CD14-positive monocyte (primary cell): ENCODE measurements at regions not wholly inside any gene's neighbourhood (a gene's known extent, or its start where the extent isn't known, plus 50 kb on each side); places are given as distances from the start of the nearest gene placed in this dataset.
"Not testable (repeated sequence)": the region's sequence is repeated elsewhere in the genome, so short reads cannot be mapped to it uniquely, and the experiment has no call there.

Experiments
- DNase-seq, 3 donors: peaks; one replicate each; pipeline ENCODE4 v3.0.0-alpha.2; 2011 to 2022
- H2AFZ ChIP-seq: 2 replicates; pipeline ENCODE4 v1.6.0; 2012; ENCODE audit warnings: mild to moderate bottlenecking, low read depth, low read length, inconsistent platforms; ENCODE audit not compliant: insufficient read depth, poor library complexity, severe bottlenecking
- H3K27ac ChIP-seq, 2 donors: 1 replicate in 1 of 2; 2 replicates in 1 of 2; pipeline ENCODE4 v1.5.1; 2012 to 2013; ENCODE audit warnings: low read length in 2 of 2, control low read depth in 1 of 2, inconsistent platforms in 1 of 2, low read depth in 1 of 2, mild to moderate bottlenecking in 1 of 2
- H3K27me3 ChIP-seq, 2 donors: one replicate each; pipeline versions ENCODE4 v1.6.0 to v1.6.1; 2011 to 2013; ENCODE audit warnings: low read length in 2 of 2; ENCODE audit not compliant: control insufficient read depth in 2 of 2, insufficient read depth in 2 of 2
- H3K36me3 ChIP-seq, 2 donors: replicated peaks in 1 of 2; 1 replicate in 1 of 2; 2 replicates in 1 of 2; pipeline versions ENCODE4 v1.5.1 to v1.6.1; 2012 to 2013; ENCODE audit warnings: low read length in 2 of 2, control low read depth in 1 of 2, inconsistent platforms in 1 of 2, mild to moderate bottlenecking in 1 of 2; ENCODE audit not compliant: insufficient read depth in 2 of 2, control insufficient read depth in 1 of 2
- H3K4me1 ChIP-seq, 2 donors: 1 replicate in 1 of 2; 2 replicates in 1 of 2; pipeline versions ENCODE4 v1.5.1 to v1.6.1; 2012 to 2013; ENCODE audit warnings: low read length in 2 of 2, control low read depth in 1 of 2, inconsistent platforms in 1 of 2, mild to moderate bottlenecking in 1 of 2, moderate library complexity in 1 of 2; ENCODE audit not compliant: insufficient read depth in 2 of 2, control insufficient read depth in 1 of 2
- H3K4me2 ChIP-seq: replicated peaks from 2 replicates; pipeline ENCODE3; 2012; ENCODE audit warnings: low read length, moderate library complexity, mild to moderate bottlenecking; ENCODE audit not compliant: poor library complexity, severe bottlenecking; ENCODE audit errors: extremely low read depth
- H3K4me3 ChIP-seq, 3 experiments: fragments of 200-600 bp in 1 of 3; sonication (generic) in 1 of 3; replicated peaks in 1 of 3; 1 replicate in 2 of 3; 2 replicates in 1 of 3; pipeline ENCODE4 v1.5.1; 2011 to 2013; ENCODE audit warnings: low read length in 3 of 3, mild to moderate bottlenecking in 3 of 3, control low read depth in 2 of 3, low read depth in 2 of 3, inconsistent platforms in 1 of 3, moderate library complexity in 1 of 3
- H3K79me2 ChIP-seq: 2 replicates; pipeline ENCODE4 v1.6.0; 2012; ENCODE audit warnings: mild to moderate bottlenecking, control low read depth, inconsistent platforms, low read length, moderate library complexity; ENCODE audit not compliant: insufficient read depth
- H3K9ac ChIP-seq: 2 replicates; pipeline ENCODE4 v1.6.0; 2017; ENCODE audit warnings: low read length, mild to moderate bottlenecking; ENCODE audit not compliant: insufficient read depth, poor library complexity, severe bottlenecking
- H3K9me3 ChIP-seq, 2 donors: replicated peaks in 1 of 2; 1 replicate in 1 of 2; 2 replicates in 1 of 2; pipeline versions ENCODE4 v1.5.1 to v1.6.1; 2012 to 2013; ENCODE audit warnings: low read length in 2 of 2, control low read depth in 1 of 2; ENCODE audit not compliant: control insufficient read depth in 1 of 2, insufficient read depth in 1 of 2
- H4K20me1 ChIP-seq: 2 replicates; pipeline ENCODE4 v1.6.0; 2012; ENCODE audit warnings: mild to moderate bottlenecking, low read length, control low read depth, moderate library complexity; ENCODE audit not compliant: insufficient read depth
- H3K27ac Mint-ChIP-seq, 7 donors: one replicate each; pipeline ENCODE4 v1.8.0; 2020; ENCODE audit warnings: mild to moderate bottlenecking in 7 of 7, mixed read lengths in 7 of 7, moderate library complexity in 6 of 7, inconsistent platforms in 2 of 7
- H3K27me3 Mint-ChIP-seq, 3 donors: one replicate each; pipeline ENCODE4 v1.8.0; 2021 to 2022; ENCODE audit warnings: low read depth in 3 of 3, mild to moderate bottlenecking in 3 of 3, mixed read lengths in 3 of 3, moderate library complexity in 3 of 3, inconsistent platforms in 1 of 3
- H3K36me3 Mint-ChIP-seq, 2 donors: one replicate each; pipeline ENCODE4 v1.8.0; 2020; ENCODE audit warnings: mixed read lengths in 2 of 2, inconsistent platforms in 1 of 2, mild to moderate bottlenecking in 1 of 2
- H3K4me1 Mint-ChIP-seq: one replicate; pipeline ENCODE4 v1.8.0; 2020; ENCODE audit warnings: mild to moderate bottlenecking, mixed read lengths
- H3K4me3 Mint-ChIP-seq, 2 donors: one replicate each; pipeline ENCODE4 v1.8.0; 2020; ENCODE audit warnings: mild to moderate bottlenecking in 2 of 2, mixed read lengths in 2 of 2, moderate library complexity in 1 of 2
- H3K9me3 Mint-ChIP-seq, 7 donors: one replicate each; pipeline ENCODE4 v1.8.0; 2020 to 2022; ENCODE audit warnings: mixed read lengths in 7 of 7, mild to moderate bottlenecking in 6 of 7, moderate library complexity in 6 of 7, inconsistent platforms in 2 of 7
- WGBS: methylation state at CpG from one replicate; pipeline ENCODE4 v1.1.5; 2013; ENCODE audit warnings: missing lambda C conversion rate; ENCODE audit not compliant: insufficient coverage; 5-methylcytosine and 5-hydroxymethylcytosine counted together
- intact Hi-C, 2 donors: fragments of 100-400 bp; cut with micrococcal nuclease; formaldehyde crosslinking; loops; one replicate each; pipeline versions ENCODE4 v1.15.0 to v1.15.1; 2023
- TF ChIP-seq, protein P1 (sequence below): fragments of 200-600 bp; IDR thresholded peaks from one replicate; pipeline ENCODE4 v1.8.0; 2022; ENCODE audit warnings: antibody characterized with exemption, mild to moderate bottlenecking

DNA sequence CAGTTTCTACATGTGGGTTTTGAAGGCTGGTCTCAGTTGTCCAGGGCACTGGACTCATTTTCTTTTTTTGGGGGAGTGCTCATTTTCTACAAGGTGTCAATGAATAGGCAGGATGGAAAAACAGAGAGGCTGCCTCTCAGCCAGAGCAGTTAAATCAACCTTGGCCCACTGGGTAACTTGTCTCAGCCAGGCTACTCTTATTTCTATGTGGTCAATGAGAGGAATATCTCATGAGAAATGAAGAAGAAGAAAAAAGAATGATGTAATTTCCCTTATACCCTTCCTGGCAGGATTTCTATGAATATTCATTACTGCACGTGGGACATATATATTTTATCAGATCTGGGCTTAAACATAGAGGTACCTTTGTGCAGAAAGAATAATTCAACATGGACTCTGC is 155.2 kb upstream of the E2F7 start:
- Histone ChIP-seq H3K4me2 (no peak overlapping the region), H3K4me1 (no peaks in the 10 kb centered on the region), H3K4me3 (no peak overlapping the region), H3K27ac (no peak overlapping the region), H3K36me3 (no peaks in the 10 kb centered on the region), H3K27me3 (no peaks in the 10 kb centered on the region), H3K79me2 (no peaks in the 10 kb centered on the region), H3K9me3 (peaks cover 0 to 11% of the 10 kb centered on the region in 2 donors), H2AFZ (no peak overlapping the region), H3K9ac (no peak overlapping the region), H4K20me1 (no peaks in the 10 kb centered on the region)
- intact Hi-C loops, result no loop called here
- Mint-ChIP-seq H3K9me3 (peaks cover 0 to 9% (median 7%) of the 10 kb centered on the region in 7 donors), H3K4me1 (no peaks in the 10 kb centered on the region), H3K27ac (peak overlapping the region in 1 of 7 donors; percentile 0), H3K27me3 (no peaks in the 10 kb centered on the region), H3K36me3 (no peaks in the 10 kb centered on the region), H3K4me3 (no peak overlapping the region)
- TF ChIP-seq, protein P1, sequence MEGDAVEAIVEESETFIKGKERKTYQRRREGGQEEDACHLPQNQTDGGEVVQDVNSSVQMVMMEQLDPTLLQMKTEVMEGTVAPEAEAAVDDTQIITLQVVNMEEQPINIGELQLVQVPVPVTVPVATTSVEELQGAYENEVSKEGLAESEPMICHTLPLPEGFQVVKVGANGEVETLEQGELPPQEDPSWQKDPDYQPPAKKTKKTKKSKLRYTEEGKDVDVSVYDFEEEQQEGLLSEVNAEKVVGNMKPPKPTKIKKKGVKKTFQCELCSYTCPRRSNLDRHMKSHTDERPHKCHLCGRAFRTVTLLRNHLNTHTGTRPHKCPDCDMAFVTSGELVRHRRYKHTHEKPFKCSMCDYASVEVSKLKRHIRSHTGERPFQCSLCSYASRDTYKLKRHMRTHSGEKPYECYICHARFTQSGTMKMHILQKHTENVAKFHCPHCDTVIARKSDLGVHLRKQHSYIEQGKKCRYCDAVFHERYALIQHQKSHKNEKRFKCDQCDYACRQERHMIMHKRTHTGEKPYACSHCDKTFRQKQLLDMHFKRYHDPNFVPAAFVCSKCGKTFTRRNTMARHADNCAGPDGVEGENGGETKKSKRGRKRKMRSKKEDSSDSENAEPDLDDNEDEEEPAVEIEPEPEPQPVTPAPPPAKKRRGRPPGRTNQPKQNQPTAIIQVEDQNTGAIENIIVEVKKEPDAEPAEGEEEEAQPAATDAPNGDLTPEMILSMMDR, result no peak
- WGBS, result no CpG with 5 or more reads among the region's 1 CpG
- no peak for DNase-seq

DNA sequence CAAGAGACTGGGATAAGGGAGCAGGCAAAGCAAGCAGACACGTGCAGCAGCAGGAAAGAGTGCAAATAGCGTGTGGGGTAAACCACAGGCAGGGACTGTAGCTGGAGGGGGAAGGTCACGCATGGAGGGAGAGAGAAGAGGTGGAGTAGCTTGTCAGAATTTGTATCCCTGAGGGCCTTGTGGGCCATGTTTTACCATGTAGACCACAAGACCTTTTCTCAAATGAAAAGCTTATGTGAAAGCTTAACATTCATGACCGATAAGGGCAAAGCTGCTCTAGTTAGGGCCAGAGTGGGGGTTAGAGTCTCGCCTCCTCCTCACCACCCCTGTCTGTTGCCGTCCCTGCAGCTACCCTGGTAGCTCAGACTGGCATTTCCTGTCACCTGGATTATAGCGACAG is 152.9 kb upstream of the E2F7 start:
- H3K9me3 ChIP-seq, result peaks cover 0 to 11% of the 10 kb centered on the region in 2 donors
- H4K20me1 ChIP-seq, result no peaks in the 10 kb centered on the region
- no peaks in the 10 kb centered on the region for H3K36me3 Mint-ChIP-seq
- H3K4me1 Mint-ChIP-seq, result no peaks in the 10 kb centered on the region
- H3K4me2 ChIP-seq, result no peak overlapping the region
- H3K79me2 ChIP-seq, result no peaks in the 10 kb centered on the region
- peaks cover 0 to 10% (median 7%) of the 10 kb centered on the region in 7 donors for H3K9me3 Mint-ChIP-seq
- no peak overlapping the region for H3K4me3 Mint-ChIP-seq
- H2AFZ ChIP-seq, result no peak overlapping the region
- H3K4me1 ChIP-seq, result no peaks in the 10 kb centered on the region
- WGBS, result 67% methylated on average over 3 of the region's 7 CpGs
- DNase-seq, result no peak
- intact Hi-C loops, result no loop called here
- TF ChIP-seq, protein P1, result no peak
- H3K27me3 ChIP-seq, result no peaks in the 10 kb centered on the region
- H3K27ac ChIP-seq, result no peak overlapping the region
- no peaks in the 10 kb centered on the region for H3K36me3 ChIP-seq
- no peak overlapping the region for H3K27ac Mint-ChIP-seq
- H3K27me3 Mint-ChIP-seq, result no peaks in the 10 kb centered on the region
- no peak overlapping the region for H3K9ac ChIP-seq
- H3K4me3 ChIP-seq, result no peak overlapping the region

DNA sequence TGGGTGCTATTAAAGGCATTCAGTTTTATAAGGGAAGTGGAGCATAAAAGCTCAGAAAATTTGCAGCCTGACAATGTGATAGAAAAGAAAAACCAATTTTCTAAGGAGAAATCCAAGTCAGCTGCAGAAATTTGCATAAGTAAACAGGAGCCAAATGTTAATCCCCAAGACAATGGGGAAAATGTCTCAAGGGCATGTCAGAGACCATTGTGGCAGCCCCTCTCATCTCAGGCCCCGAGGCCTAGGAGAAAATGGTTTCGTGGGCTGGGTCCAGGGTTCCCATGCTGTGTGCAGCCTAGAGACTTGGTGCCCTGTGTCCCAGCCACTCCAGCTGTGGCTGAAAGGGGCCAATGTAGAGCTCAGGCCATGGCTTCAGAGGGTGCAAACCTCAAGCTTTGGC is 150.8 kb upstream of the E2F7 start:
- H3K4me3 Mint-ChIP-seq, H3K79me2 ChIP-seq, H3K4me2 ChIP-seq, H3K27ac ChIP-seq, H3K4me1 Mint-ChIP-seq, H2AFZ ChIP-seq, intact Hi-C loops, H3K4me3 ChIP-seq, H3K27ac Mint-ChIP-seq, H3K36me3 ChIP-seq, H3K9ac ChIP-seq, H3K36me3 Mint-ChIP-seq, H4K20me1 ChIP-seq, H3K27me3 ChIP-seq, H3K4me1 ChIP-seq, H3K27me3 Mint-ChIP-seq, DNase-seq: not testable (repeated sequence)
- peaks cover 0 to 11% of the 10 kb centered on the region in 2 donors for H3K9me3 ChIP-seq
- H3K9me3 Mint-ChIP-seq, result peaks cover 0 to 12% (median 7%) of the 10 kb centered on the region in 7 donors
- 71% methylated on average over 2 of the region's 2 CpGs for WGBS
